ENCODE measurements at regions not wholly inside any gene's neighbourhood (a gene's known extent, or its start where the extent isn't known, plus 50 kb on each side); places are given as distances from the start of the nearest gene placed in this dataset.
"Not testable (repeated sequence)": the region's sequence is repeated elsewhere in the genome, so short reads cannot be mapped to it uniquely, and the experiment has no call there.

DNA sequence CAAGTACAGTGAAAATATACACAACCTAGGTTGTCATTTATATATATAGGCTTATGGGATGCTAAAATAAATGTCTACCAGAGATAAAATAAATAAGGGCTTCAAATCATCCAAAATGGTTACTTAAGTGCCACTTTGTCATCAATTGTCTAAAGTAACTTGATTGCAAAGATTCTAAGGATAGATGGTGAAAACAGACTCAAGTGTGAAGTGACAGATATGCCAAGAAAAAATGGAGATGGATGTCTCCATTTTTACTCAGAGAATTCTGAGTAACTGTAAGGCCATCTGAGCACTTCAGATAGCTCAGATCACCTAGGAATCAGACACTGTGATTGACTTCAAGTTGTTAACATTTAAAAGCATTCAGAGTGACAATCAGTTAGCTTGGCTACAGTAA is 824.3 kb downstream of the PRELID2 start:
- DNase-seq (ENCODE audit: low read depth in 2 of 3, low spot score in 1 of 3): no peak

DNA sequence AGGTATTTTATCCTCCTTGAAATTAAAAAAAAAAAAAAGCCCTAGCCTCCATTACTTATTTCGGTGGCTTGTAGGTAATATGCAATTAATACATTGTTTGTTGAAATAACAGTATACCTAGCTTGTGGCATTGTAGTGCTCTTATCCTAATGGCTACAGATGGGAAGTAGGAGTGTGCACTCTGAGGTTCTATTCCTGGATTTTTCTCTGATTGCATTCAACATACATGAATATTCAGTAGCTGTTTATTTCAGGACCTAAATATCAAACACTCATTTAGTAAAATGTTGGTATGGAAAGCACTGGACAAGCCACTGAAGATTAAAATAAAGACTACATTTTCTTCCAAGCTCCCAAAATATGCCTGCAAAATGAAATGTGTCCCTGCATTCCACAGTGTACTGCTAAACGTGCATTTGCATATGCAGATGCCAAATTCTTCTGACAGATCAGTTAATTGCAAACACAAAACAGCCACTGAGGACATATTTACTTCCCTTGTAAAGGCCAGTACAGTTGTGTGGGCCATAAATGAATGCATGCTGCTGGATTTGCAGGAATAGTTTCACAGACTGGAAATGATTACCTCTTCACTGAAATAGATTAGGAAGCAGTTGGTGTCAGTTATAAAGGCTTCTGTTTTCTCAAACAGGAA is 826.1 kb downstream of the PRELID2 start:
- no peak for DNase-seq (ENCODE audit: low read depth in 2 of 3, low spot score in 1 of 3)

DNA sequence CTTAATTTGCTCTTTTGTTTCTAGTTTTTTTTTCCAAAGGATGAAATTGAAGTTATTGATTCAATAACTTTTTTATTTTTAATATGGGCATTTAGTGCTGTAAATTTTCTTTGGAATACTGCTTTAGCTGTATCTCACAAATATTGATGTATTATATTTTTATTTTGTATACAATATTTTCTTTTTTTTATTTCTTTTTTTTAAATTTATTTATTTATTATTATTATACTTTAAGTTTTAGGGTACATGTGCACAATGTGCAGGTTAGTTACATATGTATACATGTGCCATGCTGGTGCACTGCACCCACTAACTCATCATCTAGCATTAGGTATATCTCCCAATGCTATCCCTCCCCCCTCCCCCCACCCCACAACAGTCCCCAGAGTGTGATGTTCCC is 823.7 kb downstream of the KCTD16 start:
- DNase-seq (ENCODE audit: low read depth in 2 of 3, low spot score in 1 of 3): not testable (repeated sequence)

DNA sequence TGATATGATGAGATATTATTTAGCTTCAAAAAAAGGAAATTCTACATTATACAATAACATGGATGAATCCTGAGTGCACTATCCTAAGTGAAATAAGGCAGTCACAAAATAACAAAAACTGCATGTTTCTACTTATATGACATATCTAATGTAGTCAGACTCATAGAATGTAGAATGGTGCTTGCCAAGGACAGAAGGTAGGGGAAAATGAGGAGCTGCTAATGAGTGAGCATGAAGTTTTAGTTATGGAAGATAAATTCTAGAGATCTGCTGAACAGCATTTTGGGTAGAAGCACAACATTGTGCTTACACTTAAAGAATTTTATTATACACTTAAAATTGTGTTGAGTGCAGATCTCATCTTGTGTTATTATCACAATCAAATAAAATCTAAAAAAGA is 812.4 kb downstream of the KCTD16 start:
- no peak for DNase-seq (ENCODE audit: low read depth in 2 of 3, low spot score in 1 of 3)

DNA sequence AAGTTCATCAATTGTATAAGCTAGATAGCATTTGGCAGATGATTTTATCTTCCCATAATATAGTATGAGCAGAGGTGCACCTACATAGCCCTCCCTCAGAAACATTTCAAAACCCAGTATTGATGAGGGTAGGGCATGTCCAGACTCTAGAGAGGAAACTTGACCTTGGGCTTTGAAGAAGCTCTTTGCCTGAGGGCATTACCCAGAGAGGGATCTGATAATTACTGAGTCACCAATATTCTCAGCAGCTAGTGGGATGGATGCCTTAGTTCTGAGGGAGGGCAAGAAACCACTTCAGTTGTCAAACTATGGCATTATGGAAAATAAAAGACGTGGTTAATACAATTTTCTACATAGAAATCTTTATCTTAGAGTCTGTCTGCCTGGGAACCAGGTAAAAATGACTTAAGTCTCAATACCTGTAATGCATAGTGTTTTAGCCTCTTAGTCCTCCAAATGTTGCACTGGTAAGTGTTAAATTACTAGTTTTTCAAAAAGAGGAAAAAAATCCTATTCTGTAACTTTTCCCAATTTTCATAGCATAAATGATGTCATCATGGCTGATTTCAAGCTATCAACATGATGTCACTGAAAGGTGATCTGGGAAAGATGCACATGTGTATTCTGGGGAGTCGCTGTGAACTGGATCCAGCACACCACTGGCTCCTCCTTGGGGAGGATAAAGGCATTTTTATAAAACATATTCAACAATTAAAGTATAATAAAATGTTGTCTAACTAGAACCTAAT is 809.0 kb downstream of the KCTD16 start:
- no peak for DNase-seq (ENCODE audit: low read depth in 2 of 3, low spot score in 1 of 3)

DNA sequence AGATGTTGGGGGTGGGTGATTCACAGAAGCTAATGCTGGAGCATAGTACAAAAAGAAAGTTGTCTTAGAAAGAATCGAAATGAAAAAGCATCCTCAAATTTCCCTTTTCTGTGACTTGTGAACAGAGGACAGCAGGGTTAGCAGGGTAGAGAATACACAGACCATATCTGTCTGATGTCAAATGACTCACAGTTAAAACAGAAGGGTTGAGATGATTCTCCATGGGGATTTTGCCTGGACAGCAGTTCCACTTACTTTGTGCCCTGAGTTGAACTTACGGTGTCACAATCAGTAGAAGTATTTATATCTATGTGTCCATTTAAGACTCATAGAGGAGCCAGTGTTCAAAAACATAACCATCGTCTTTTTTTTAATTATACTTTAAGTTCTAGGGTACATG is 801.6 kb downstream of the KCTD16 start:
- DNase-seq (ENCODE audit: low read depth in 2 of 3, low spot score in 1 of 3): no peak

DNA sequence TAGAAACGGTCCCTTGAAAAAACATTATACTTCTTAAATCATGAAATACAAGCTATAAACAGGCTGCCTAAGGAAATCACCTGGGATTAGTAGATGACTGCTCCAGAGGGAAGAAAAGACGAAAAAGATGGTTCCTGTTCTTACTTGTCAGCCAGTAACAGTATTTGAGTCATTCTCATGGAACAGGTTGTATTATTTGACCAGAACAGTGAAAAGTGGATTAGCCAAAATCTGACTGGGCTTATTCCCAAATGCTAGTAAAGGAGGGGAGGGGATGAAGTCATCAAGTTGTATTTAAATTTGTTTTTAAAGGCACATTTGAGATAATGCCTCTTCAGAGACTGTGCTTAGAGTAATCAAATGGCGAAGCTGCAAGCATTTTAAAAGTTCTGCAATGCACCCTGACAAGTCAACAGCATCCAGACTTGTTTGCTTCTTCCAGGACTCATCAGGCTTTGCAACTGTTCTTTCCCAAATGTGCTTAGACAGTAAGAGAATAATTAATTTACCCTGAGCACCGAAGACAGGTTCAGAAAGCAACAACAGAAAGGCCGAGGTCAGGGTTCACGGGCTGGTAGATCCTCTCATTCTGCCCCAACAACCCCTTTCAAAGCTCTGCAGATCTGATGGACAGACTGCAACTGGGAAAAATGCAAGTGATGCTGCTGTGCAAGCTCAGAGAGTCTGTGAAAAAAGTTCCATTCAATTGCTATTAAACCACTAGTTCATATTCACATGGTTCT is 800.6 kb downstream of the KCTD16 start:
- no peak for DNase-seq (ENCODE audit: low read depth in 2 of 3, low spot score in 1 of 3)

DNA sequence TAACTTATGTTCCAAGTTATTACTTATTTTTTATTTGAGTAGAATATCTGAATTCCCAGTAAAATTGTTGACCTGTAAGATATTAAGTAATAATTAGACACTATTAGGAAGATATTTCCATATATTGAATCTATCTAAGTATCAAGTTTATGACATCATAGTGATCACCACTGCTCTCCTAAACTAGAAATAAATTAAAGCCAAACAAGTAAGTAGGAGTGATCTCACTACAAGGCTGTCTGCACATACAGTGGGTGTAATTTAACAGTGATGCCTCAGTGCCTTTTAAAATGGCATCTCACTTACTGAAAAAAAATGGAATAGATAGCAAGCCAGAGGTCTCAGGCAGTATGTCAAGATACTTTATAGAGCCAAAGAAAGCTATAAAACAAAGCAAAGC is 789.6 kb downstream of the KCTD16 start:
- no peak for DNase-seq (ENCODE audit: low read depth in 2 of 3, low spot score in 1 of 3)

DNA sequence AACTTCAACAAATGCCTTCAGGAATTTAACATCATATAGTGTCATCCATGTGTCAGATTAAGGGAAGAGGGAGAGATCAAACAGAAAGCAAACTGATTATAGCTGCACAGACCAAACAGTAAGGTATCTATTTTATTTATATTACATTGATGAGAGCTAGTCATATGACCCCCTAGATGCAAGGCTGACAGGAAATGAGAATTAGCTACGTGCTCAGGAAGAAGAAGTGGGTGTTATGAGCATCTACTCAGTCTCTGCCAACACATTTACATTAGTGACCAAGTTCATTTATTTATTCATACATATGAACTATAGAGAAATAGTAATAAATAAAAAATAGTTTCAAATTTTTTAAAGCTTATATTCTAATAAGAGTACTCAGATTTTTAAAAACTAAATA is 787.3 kb downstream of the KCTD16 start:
- DNase-seq (ENCODE audit: low read depth in 2 of 3, low spot score in 1 of 3): no peak

DNA sequence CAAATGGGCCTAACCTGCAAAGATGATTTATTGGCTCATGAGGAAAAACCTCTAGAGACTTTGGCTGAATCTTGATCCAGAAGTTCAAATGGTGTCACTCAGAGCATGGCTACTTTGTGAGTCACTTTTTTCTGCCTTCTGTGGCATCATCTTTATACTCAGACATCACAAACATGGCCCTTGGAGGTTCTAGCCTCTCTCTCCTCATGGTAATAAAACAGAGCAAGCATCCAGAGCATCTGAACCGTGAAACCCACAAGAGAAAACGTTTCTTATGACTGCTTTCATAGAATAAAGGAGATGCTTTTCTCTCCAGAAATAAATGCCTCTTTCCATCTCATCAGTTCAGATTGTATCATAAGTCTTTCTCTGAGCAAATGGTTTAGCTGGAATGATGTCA is 780.3 kb downstream of the KCTD16 start:
- no peak for DNase-seq (ENCODE audit: low read depth in 2 of 3, low spot score in 1 of 3)

DNA sequence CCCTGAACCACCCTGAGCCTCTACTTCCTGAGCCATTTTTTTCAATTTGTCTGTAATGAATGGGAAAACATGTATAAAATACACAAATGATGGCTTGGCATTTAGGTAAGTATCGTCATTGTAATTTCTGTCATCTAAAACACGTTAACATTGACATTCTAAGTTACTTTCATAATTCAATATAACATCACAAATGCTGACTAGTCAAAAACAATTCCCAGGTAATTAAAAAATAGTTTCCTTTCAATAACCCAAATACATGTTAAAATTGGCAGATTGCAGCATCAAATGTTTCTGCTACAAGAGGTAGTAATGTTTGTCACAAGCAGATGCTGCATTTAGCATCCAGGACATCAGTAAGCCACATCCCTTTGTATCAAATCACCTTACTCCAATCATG is 776.4 kb downstream of the KCTD16 start:
- no peak for DNase-seq (ENCODE audit: low read depth in 2 of 3, low spot score in 1 of 3)

DNA sequence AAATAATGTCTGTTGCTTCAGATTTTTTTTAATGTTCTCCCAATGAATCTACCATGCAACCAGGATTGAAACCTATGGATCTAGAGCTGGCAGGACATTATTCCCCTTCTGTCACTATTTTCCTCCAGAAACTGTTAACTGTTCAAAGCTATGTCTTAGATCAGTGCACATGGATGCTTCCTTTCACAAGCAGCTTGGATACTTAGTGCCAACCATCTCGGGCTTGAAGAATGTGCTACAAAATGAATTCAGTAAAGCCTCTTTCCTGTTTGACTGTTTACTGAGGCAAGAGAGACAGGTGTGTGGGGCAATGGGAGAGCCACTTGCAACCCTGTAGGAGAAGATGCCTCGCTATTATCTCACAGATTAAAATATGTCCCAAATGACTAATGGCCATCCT is 774.8 kb downstream of the KCTD16 start:
- DNase-seq (ENCODE audit: low read depth in 2 of 3, low spot score in 1 of 3): no peak

DNA sequence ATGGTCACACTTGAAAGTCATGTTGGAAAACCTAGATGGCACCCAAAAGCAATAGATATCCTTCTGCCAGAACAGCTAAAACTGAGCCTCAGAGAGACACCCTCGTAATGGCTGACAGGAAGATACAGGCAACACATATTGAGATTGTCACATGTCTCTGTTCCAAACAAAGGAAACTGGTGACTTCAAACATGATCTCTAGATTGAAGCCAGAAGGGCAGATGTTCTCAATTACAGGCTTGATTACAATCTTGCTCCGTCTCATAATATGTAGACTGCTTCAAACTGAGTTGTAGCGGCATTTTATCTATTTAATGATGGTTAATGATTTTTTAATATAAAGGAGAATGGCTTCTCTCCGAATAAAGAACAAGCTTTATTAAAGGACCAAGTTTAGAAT is 774.3 kb downstream of the KCTD16 start:
- DNase-seq (ENCODE audit: low read depth in 2 of 3, low spot score in 1 of 3): no peak

DNA sequence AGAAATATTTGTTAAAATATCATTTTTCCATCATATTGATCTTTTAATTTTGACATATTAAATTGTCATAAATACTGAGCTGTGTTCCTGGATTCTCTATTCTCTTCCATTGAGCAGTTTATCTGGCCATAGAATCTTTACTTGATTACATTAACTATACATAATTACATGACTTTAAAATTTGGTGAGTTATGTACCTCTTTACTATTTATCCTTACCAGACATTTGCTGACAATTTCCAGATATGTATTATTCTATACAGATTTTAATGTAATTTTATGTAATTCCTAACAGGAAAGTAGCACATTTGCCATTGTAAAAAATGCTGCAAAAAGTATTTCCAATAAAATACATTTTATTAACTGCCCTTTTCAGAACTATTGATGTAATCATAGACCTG is 770.3 kb downstream of the KCTD16 start:
- no peak for DNase-seq (ENCODE audit: low read depth in 2 of 3, low spot score in 1 of 3)

DNA sequence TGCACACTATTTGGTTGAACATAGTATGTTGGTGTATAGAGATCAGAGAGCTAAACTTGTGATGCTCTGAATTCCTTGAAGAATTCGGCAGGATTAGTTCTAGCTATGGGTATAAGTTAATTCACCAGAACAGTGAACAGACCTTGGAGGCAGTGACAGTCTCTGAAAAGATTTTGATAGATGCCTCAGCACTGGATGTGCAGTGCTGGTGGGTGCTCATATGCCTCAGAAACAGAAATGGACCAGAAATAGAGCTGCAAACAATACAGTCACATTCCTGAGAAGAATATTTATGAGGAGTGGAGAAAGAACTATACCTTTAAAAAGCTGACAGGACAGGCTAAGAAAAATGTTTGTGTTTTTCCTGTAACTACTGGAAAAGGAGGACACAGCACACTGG is 747.7 kb downstream of the KCTD16 start:
- DNase-seq (ENCODE audit: low read depth in 2 of 3, low spot score in 1 of 3): no peak

DNA sequence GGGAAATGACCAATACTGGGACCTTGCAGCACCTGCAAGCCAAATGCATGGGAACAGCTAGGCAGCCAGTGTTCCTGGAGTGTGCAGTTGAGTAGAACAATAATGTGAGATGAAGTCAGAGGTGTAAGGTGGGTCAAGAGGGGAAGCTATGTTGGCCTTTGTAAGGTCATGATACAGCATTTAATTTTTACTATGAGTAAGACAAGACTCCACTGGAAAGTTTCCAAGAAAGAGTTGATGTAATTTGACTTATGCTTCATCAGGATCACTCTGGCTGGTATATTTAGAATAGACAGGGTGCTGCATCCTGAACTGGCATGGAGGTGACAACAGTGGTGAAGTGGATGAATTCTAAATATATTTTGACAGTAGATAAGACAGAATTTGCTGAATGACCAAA is 744.8 kb downstream of the KCTD16 start:
- DNase-seq (ENCODE audit: low read depth in 2 of 3, low spot score in 1 of 3): no peak

DNA sequence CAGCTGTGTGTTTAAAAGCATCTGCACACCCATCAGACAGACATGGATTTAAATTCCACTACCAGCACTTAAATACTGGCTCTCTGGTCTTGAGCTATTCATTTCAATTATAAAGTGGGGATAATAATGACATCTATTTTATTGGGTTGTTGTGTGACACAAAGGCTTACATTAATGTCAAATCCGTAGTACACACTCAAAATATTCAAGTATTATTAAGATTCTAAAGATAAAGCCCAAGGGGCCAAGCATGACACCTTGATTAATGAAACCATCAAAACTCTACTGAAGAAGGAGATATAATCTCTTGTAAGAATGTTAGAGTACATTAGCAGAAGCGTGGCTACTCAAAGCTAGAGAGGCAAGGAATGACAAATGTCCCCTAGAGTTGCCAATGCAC is 743.0 kb downstream of the KCTD16 start:
- DNase-seq (ENCODE audit: low read depth in 2 of 3, low spot score in 1 of 3): no peak

DNA sequence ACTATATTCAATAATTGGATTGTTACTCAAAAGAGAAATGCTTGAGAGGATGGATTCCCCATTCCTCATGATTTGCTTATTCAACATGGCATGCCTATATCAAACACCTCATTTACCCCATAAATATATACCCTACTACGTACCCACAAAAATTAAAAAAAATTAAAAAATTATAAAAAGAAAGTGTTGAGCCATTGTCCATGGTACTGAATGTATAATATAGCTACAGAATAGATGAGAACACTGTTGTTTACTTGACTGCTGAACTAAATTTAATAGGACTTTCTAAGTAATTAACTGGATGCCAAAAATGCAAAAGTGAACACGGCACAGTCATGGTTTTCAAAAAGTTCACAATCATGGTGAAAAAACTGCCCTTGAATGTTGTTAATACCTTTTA is 725.8 kb downstream of the KCTD16 start:
- DNase-seq (ENCODE audit: low read depth in 2 of 3, low spot score in 1 of 3): no peak

DNA sequence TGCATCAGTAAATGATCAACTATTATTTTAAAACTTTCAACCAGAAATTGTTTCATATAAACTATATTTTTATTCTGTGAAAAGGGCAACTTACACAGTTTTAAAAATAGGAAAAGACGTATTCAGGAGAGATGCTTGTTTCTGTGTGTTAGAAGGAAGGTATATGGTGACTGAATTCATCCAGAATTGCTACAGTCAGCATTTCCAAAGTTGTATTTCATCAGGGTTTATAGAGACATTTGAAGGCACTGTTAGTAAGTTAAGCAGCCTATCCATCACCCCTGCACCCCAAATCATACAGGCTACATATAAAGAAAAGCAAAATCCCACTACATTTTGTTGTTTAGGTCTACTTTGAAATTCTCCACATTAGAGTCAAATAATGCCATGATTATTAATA is 716.0 kb downstream of the KCTD16 start:
- DNase-seq (ENCODE audit: low read depth in 2 of 3, low spot score in 1 of 3): no peak

DNA sequence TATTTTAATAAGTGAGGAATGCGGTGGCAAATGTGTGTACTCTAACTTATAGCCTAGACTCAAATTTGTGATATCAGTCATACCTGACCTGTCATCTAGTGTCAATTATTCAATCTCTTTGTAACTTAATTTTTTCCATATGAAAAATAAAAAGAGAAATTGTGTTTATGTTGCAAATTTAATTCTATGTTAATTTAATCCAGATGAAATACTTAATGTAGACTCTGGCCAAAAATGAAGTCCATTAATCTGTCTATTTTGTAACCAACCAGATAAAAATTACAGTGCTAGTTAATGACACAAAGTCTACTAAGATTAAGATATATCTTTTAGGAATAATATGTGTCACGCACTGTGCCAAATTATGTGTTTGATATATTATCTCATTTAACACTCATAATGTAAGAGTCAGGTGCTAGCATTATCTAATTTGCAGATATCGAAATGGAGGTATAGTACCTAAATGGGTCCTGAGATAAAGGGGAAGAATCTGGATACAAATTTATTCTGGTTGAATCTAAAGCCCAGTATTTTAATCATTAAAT is 712.1 kb downstream of the KCTD16 start:
- DNase-seq (ENCODE audit: low read depth in 2 of 3, low spot score in 1 of 3): no peak

DNA sequence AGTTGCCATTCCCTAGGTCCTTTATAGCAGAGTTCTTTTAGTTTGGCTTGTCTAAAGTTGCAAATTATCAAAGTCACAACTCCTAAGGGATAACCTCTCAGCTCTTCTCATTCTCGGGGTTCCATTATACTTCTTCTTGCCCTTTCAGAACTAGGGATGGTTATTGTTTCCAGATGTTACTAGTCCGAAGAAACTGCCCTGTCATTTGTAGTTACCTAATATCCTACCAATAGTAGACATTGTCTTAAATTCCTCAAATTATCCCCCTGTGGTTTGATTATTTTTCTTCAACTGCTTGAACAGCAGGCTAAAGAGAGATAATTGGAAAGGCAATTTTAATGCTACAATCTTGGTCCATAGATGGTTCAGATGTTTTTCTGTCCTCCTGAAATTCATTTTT is 709.8 kb downstream of the KCTD16 start:
- no peak for DNase-seq (ENCODE audit: low read depth in 2 of 3, low spot score in 1 of 3)

DNA sequence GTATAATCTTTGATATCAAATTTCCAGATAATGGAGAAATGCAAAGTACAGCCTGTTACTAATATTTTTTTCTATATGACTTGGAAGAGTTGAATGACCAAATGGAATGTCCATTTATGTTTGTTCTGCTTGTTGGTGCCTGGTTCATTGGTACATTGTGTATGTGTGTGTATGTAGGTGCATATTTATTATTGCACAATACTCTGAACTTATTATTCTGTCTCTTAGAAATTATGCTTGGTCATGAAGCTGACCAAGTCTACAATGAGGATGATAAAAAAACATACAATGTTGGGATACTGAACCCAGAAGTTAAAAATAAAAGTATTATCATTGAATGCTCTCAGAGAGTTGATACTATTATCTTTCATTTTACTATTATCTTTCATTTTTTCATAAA is 706.3 kb downstream of the KCTD16 start:
- no peak for DNase-seq (ENCODE audit: low read depth in 2 of 3, low spot score in 1 of 3)

Measured in stimulated activated CD4-positive, alpha-beta T cell treated with anti-CD3 and anti-CD28 coated beads, Interleukin-12 subunit alpha, Interleukin-12 subunit beta, amount 100 ng/mL, for 48 hours (primary cell).